Naive thymus-derived CD8-positive, alpha-beta T cell (primary cell): ENCODE measurements at regions not wholly inside any gene's neighbourhood (a gene's known extent, or its start where the extent isn't known, plus 50 kb on each side); places are given as distances from the start of the nearest gene placed in this dataset.

ENCODE experiments used
- ATAC-seq, 2 donors: fragments of 150-1000 bp; cut with Tn5 transposase in 1 of 2; sonication (Bioruptor Pico), chemical (Tn5 transposase) in 1 of 2; 1 replicate in 1 of 2; 2 replicates in 1 of 2; pipeline ENCODE4 v1.10.0; 2021; ENCODE audit warnings: mild to moderate bottlenecking in 2 of 2, moderate library complexity in 2 of 2
- POLR2A ChIA-PET: fragments of 350-600 bp; sonication (Branson Sonifier 250); formaldehyde crosslinking; loops from one replicate; lab custom pipeline; 2021; ENCODE audit warnings: antibody characterized with exemption; lab: Charles Lee
- DNase-seq, 10 donors: peaks; one replicate each; pipeline versions ENCODE4 v3.0.0 to v3.0.0-alpha.2; 2020 to 2022
- H3K27ac Mint-ChIP-seq, 10 donors: one replicate each; pipeline ENCODE4 v1.8.0; 2020 to 2022; ENCODE audit warnings: mild to moderate bottlenecking in 10 of 10, mixed read lengths in 10 of 10, moderate library complexity in 4 of 10, inconsistent platforms in 1 of 10
- H3K27me3 Mint-ChIP-seq, 5 donors: one replicate each; pipeline ENCODE4 v1.8.0; 2021 to 2022; ENCODE audit warnings: mixed read lengths in 5 of 5
- H3K36me3 Mint-ChIP-seq, 3 donors: one replicate each; pipeline ENCODE4 v1.8.0; 2020 to 2022; ENCODE audit warnings: mixed read lengths in 3 of 3, mild to moderate bottlenecking in 2 of 3, inconsistent platforms in 1 of 3
- H3K4me1 Mint-ChIP-seq, 4 donors: one replicate each; pipeline ENCODE4 v1.8.0; 2021 to 2022; ENCODE audit warnings: mixed read lengths in 4 of 4
- H3K4me3 Mint-ChIP-seq, 10 donors: one replicate each; pipeline ENCODE4 v1.8.0; 2020 to 2022; ENCODE audit warnings: mild to moderate bottlenecking in 10 of 10, mixed read lengths in 10 of 10, moderate library complexity in 6 of 10, inconsistent platforms in 1 of 10
- H3K9me3 Mint-ChIP-seq, 9 donors: one replicate each; pipeline ENCODE4 v1.8.0; 2020 to 2022; ENCODE audit warnings: mixed read lengths in 9 of 9, mild to moderate bottlenecking in 3 of 9, inconsistent platforms in 1 of 9, moderate library complexity in 1 of 9

DNA sequence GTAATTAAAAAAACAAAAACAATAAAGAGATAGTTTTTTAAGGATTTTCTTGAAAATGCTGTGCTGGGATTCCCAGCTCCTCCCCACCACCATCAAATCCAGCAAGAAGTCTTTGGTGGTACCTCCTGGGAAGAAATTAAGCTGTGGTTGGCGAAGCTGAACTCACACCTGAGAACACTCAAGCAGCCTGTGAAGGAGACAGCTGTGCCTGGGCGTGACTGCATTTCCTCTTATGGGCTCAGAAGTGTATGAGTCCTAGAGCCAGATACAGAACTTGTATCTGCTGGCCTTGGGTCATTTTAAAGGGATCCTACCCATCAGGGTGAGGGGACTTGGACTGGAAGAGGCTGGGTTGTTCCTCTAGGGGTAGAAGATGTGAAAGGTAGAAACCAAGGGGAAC is 561.2 kb upstream of the SGCD start:
- H3K27me3 Mint-ChIP-seq, result peaks cover 0 to 19% (median 7%) of the 10 kb centered on the region in 5 donors
- H3K27ac Mint-ChIP-seq, result peak overlapping the region in 3 of 10 donors; percentile 26 to 96 (median 69)
- ATAC-seq, result no peak
- POLR2A ChIA-PET, result no interaction called here
- no peak for DNase-seq
- peaks cover 0 to 5% (median 0%) of the 10 kb centered on the region in 3 donors for H3K36me3 Mint-ChIP-seq
- no peak overlapping the region for H3K4me3 Mint-ChIP-seq
- H3K4me1 Mint-ChIP-seq, result peaks cover 0 to 6% (median 3%) of the 10 kb centered on the region in 4 donors
- H3K9me3 Mint-ChIP-seq, result peaks cover 0 to 18% (median 6%) of the 10 kb centered on the region in 9 donors

DNA sequence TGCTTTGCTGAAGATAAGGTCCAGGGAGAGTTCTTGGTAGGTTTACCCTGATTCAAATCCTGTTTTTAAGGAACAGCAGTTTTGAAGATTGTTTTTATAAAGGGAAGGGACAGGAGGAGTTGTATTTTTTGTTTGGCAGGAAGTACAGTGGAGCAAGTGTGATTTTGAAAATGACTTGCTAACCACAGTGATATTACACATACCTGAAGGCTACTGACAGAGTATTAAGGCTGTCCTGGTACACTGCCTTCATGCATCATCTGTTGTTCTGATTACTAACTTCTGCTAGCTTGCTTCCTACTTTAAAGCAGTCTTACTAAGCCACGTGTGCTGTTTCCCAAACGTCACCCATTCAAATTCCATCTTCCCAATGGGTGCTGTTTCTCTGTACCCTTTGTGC is 559.5 kb upstream of the SGCD start:
- H3K27ac Mint-ChIP-seq, result peak overlapping the region in 4 of 10 donors; percentile 3 to 91 (median 16)
- H3K9me3 Mint-ChIP-seq, result peaks cover 0 to 12% (median 0%) of the 10 kb centered on the region in 9 donors
- H3K27me3 Mint-ChIP-seq, result peaks cover 0 to 19% (median 11%) of the 10 kb centered on the region in 5 donors
- POLR2A ChIA-PET, result no interaction called here
- peak overlapping the region in 1 of 10 donors; percentile 72 for H3K4me3 Mint-ChIP-seq
- ATAC-seq (no peak), DNase-seq (peak in 1 of 10 donors; percentile 19)
- H3K4me1 Mint-ChIP-seq, result peaks cover 0 to 6% (median under 1%) of the 10 kb centered on the region in 4 donors
- H3K36me3 Mint-ChIP-seq, result no peaks in the 10 kb centered on the region

DNA sequence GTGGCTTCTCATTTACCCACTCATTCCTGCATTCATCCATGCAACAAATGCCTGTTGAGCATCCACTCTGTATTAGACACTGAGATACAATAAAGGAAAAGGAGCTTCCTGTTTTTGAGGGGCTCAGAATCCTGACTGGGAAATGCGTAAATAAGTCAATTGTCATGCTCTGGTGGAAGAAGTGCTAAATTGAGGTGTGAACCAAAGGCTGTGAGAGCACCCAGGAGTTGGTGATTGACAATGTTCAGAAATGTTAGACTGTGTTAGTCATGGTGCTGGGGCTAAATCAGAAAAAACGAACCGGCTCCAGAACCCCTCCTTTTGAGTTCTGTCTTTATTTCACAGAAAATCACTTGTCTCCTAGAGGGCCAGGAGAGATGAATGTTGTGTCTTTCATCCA is 558.6 kb upstream of the SGCD start:
- peaks cover 0 to 6% (median under 1%) of the 10 kb centered on the region in 4 donors for H3K4me1 Mint-ChIP-seq
- peak overlapping the region in 1 of 10 donors; percentile 88 for H3K27ac Mint-ChIP-seq
- ATAC-seq, result no peak

DNA sequence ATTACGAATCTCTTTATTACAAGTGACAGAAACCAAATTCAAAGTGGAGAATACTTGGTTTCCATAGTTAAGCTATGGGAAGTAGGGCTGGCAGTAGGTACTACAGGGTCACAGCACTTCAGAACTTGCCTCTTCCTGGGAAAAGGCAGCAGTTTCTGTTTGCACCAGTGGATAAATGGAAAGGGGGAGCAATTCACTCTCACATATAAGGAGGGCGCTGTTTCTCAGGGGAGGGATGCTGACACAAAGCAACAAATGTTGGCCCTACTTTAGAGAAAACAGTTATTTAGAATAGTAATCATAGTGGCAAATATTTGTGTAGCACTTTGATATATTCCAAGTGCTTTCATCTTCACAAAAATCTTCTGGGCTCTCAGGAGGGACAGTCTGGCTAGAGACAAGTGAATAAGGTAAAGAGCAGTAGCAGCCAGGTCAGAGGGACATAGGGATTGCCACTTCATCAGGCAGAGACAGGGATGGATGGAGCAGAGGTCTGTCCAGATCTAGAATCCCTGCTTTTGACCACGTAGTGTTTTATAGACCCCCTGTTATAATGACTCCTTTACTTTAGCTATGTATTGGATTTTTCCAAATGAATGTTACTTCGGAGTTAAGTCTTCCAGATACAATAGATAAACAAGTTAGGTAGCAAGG is 554.8 kb upstream of the SGCD start:
- ATAC-seq, result no peak
- no peaks in the 10 kb centered on the region for H3K36me3 Mint-ChIP-seq
- peaks cover 2 to 17% (median 6%) of the 10 kb centered on the region in 5 donors for H3K27me3 Mint-ChIP-seq
- H3K4me3 Mint-ChIP-seq, result no peak overlapping the region
- H3K9me3 Mint-ChIP-seq, result no peaks in the 10 kb centered on the region
- POLR2A ChIA-PET, result no interaction called here
- no peak overlapping the region for H3K27ac Mint-ChIP-seq
- H3K4me1 Mint-ChIP-seq, result peaks cover 0 to 6% (median 2%) of the 10 kb centered on the region in 4 donors
- no peak for DNase-seq

More for the DNA sequence above, 558.6 kb upstream of the SGCD start:
- POLR2A ChIA-PET, result no interaction called here
- DNase-seq, result no peak
- Mint-ChIP-seq H3K9me3 (peaks cover 0 to 10% (median 0%) of the 10 kb centered on the region in 9 donors), H3K27me3 (peaks cover 0 to 20% (median 11%) of the 10 kb centered on the region in 5 donors), H3K4me3 (no peak overlapping the region), H3K36me3 (no peaks in the 10 kb centered on the region)

DNA sequence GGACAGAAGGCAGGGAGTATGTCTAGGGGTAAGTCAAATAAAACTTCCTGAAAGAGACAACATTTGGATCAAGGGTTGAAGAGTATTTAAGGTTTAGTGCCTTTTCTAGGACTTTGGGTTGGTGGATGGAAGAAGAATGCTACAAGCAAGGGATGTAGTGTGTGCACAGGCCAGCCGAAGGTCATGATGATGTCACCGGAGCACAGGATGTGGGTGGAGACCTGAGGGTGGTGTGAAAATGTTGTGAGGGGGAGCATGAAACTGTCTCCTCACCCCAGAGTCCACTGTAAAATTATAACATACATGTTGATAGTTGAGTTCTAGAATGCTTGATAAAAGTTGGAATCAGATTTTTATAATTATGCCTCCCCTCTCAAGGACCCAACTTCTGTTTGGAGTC is 553.3 kb upstream of the SGCD start:
- peak overlapping the region in 1 of 10 donors; percentile 27 for H3K4me3 Mint-ChIP-seq
- no peaks in the 10 kb centered on the region for H3K36me3 Mint-ChIP-seq
- H3K27ac Mint-ChIP-seq, result peak overlapping the region in 2 of 10 donors; percentile 6 to 71
- POLR2A ChIA-PET, result no interaction called here
- H3K9me3 Mint-ChIP-seq, result no peaks in the 10 kb centered on the region
- DNase-seq, result peak in 1 of 10 donors; percentile 38
- peaks cover 0 to 4% (median 2%) of the 10 kb centered on the region in 4 donors for H3K4me1 Mint-ChIP-seq
- peaks cover 0 to 14% (median 6%) of the 10 kb centered on the region in 5 donors for H3K27me3 Mint-ChIP-seq
- no peak for ATAC-seq

DNA sequence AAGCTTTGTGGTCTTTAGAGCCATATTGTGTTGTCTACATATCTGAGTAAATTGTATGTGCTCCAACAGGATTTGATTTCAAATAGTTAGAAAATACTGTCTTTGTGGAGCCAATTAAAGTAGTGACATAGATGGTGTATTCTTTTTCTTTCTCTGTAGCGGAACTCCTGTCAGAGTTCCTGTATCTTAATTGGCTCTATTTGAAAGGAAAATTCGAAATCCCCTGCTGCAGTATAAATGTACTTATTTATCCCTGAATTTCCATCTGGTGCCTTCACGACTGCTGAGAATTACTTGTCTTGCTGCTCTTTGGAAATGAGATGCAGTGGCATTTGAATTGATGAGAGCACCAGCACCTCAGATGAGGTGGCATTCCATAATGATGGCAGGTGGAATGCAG is 546.7 kb upstream of the SGCD start:
- Mint-ChIP-seq H3K4me3 (no peak overlapping the region), H3K4me1 (no peaks in the 10 kb centered on the region), H3K27ac (no peak overlapping the region), H3K27me3 (peaks cover 0 to 12% (median 4%) of the 10 kb centered on the region in 5 donors), H3K9me3 (peaks cover 0 to 6% (median 0%) of the 10 kb centered on the region in 9 donors), H3K36me3 (no peaks in the 10 kb centered on the region)
- POLR2A ChIA-PET, result no interaction called here
- DNase-seq (no peak), ATAC-seq (no peak)

DNA sequence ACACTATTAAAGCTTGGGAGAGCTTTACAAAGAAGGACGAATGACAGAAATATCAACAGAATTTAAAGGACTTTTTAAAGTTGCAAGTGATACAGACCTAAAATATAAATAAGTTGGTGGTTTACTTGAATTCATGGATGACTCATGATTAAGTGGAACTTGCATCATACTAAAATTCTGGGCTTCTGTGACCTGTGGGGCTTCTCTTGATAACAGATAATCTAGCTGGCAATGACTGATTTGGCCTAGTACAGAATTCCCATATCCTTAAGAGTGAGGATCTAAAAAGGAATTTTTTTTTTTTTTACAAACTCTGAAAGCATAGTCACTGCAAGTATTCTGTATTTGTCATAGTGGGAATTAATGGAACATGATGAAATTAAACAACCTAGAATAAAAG is 543.7 kb upstream of the SGCD start:
- POLR2A ChIA-PET, result no interaction called here
- Mint-ChIP-seq H3K9me3 (peaks cover 0 to 6% (median 0%) of the 10 kb centered on the region in 9 donors), H3K36me3 (no peaks in the 10 kb centered on the region), H3K4me1 (no peaks in the 10 kb centered on the region), H3K27me3 (peaks cover 0 to 16% (median 2%) of the 10 kb centered on the region in 5 donors), H3K27ac (no peak overlapping the region), H3K4me3 (no peak overlapping the region)
- DNase-seq, result no peak
- ATAC-seq, result no peak

DNA sequence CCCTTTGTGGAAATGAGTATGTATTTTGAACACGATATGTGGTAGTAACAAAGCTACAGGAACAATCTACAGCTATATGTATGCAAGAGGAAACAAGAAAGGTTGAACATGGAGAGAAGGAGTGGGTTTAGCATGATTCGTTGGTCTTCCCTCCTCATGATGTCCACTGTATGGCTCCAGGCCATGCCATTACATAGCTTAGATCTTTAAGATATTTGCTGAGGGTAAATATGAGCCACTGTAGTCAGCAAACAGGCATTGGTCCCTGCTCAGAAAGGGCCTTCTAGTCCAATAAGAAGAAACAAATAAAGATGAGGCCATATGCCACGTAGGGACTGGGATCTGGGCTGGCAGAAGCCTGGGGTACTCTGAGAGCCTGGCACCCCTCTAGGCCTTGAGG is 543.2 kb upstream of the SGCD start:
- no peak for DNase-seq
- ATAC-seq, result no peak
- Mint-ChIP-seq H3K36me3 (no peaks in the 10 kb centered on the region), H3K4me3 (no peak overlapping the region), H3K27ac (no peak overlapping the region), H3K9me3 (peaks cover 0 to 9% (median 0%) of the 10 kb centered on the region in 9 donors), H3K27me3 (peaks cover 1 to 19% (median 2%) of the 10 kb centered on the region in 5 donors), H3K4me1 (no peaks in the 10 kb centered on the region)
- POLR2A ChIA-PET, result no interaction called here

DNA sequence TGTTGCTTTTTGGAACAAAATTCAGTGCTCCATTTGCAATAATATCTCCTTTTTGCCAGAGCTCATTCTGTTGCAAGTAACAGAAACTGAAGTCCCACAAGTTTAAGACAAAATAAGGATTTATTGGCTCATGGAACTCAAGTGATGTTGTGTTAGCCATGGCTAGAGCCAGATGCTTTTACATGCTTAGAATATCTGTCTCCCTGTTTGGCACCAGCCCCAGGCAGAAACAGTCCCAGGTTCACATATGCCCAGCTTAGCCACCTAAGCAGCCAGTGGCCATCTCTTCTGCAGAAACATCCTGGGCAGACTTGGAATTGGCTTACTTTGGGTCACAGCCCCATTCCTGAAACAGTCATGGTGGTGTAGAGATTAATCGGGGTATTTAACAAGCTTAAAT is 540.9 kb upstream of the SGCD start:
- POLR2A ChIA-PET, result no interaction called here
- Mint-ChIP-seq H3K27me3 (peaks cover 2 to 20% (median 2%) of the 10 kb centered on the region in 5 donors), H3K4me1 (no peaks in the 10 kb centered on the region), H3K4me3 (no peak overlapping the region), H3K27ac (no peak overlapping the region), H3K9me3 (peaks cover 0 to 4% (median 2%) of the 10 kb centered on the region in 9 donors), H3K36me3 (peaks cover 0 to under 1% (median 0%) of the 10 kb centered on the region in 3 donors)
- no peak for ATAC-seq
- DNase-seq, result no peak

DNA sequence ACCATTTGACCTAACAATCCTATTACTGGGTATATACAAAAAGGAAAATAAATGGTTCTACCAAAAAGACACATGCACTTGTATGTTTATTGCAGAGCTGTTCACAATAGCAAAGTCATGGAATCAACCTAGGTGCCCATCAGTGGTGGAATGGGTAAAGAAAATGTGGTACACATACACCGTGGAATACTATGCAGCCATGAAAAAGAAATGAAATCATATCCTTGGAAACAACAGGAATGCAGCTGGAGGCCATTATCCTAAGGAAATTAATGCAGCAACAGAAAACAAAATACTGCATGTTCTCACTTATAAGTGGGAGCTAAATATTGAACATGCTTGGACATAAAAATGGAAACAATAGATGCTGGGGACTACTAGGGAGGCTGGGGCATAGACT is 534.1 kb upstream of the SGCD start:
- H3K9me3 Mint-ChIP-seq, result peaks cover 15 to 50% (median 27%) of the 10 kb centered on the region in 9 donors
- POLR2A ChIA-PET, result no interaction called here
- H3K4me3 Mint-ChIP-seq, result no peak overlapping the region
- peaks cover 0 to 16% (median 4%) of the 10 kb centered on the region in 3 donors for H3K36me3 Mint-ChIP-seq
- ATAC-seq (no peak), DNase-seq (no peak)
- no peaks in the 10 kb centered on the region for H3K4me1 Mint-ChIP-seq
- H3K27me3 Mint-ChIP-seq, result peaks cover 0 to 4% (median 2%) of the 10 kb centered on the region in 5 donors
- no peak overlapping the region for H3K27ac Mint-ChIP-seq

DNA sequence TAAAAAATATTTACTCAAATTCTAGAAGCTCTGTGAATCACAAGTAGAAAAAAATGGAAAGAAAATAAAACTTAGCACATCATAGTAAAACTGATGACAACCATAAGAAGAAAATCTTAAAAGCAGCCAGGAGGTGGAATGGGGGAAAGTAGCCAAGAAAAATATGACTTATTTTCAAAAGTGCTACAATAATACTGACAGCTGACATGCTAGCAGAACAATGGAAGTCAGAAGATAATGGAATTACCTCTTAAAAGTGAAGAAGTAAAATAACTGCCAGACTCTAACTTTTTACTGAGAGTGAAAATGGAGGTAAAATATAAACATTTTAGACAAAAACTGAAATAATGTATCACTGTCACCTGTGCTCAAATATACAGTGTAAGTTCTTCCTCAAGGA is 532.2 kb upstream of the SGCD start:
- H3K27ac Mint-ChIP-seq, result no peak overlapping the region
- DNase-seq (no peak), ATAC-seq (no peak)
- no peak overlapping the region for H3K4me3 Mint-ChIP-seq
- peaks cover 0 to 16% (median 4%) of the 10 kb centered on the region in 3 donors for H3K36me3 Mint-ChIP-seq
- POLR2A ChIA-PET, result no interaction called here
- no peaks in the 10 kb centered on the region for H3K4me1 Mint-ChIP-seq
- H3K9me3 Mint-ChIP-seq, result peaks cover 15 to 50% (median 29%) of the 10 kb centered on the region in 9 donors
- no peaks in the 10 kb centered on the region for H3K27me3 Mint-ChIP-seq

DNA sequence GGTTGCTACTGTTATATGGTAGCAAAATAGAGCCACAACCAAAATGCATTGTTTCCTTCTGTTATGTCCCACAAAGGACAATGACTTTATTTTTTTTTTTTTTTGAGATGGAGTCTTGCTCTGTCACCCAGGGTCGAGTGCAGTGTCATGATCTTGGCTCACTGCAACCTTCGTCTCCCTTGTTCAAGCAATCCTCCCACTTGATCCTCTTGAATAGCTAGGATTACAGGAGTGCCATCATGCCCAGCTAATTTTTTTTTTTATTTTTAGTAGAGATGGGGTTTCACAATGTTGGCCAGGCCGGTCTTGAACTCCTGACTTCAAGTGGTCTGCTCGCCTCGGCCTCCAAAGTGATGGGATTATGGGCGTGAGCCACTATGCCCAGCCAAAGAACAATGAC is 527.7 kb upstream of the SGCD start:
- Mint-ChIP-seq H3K27me3 (peaks cover 0 to 11% (median 2%) of the 10 kb centered on the region in 5 donors), H3K9me3 (peaks cover 6 to 20% (median 14%) of the 10 kb centered on the region in 9 donors), H3K36me3 (peaks cover 0 to 6% (median 4%) of the 10 kb centered on the region in 3 donors), H3K27ac (no peak overlapping the region), H3K4me1 (no peaks in the 10 kb centered on the region), H3K4me3 (no peak overlapping the region)
- ATAC-seq (no peak), DNase-seq (no peak)
- POLR2A ChIA-PET, result no interaction called here

DNA sequence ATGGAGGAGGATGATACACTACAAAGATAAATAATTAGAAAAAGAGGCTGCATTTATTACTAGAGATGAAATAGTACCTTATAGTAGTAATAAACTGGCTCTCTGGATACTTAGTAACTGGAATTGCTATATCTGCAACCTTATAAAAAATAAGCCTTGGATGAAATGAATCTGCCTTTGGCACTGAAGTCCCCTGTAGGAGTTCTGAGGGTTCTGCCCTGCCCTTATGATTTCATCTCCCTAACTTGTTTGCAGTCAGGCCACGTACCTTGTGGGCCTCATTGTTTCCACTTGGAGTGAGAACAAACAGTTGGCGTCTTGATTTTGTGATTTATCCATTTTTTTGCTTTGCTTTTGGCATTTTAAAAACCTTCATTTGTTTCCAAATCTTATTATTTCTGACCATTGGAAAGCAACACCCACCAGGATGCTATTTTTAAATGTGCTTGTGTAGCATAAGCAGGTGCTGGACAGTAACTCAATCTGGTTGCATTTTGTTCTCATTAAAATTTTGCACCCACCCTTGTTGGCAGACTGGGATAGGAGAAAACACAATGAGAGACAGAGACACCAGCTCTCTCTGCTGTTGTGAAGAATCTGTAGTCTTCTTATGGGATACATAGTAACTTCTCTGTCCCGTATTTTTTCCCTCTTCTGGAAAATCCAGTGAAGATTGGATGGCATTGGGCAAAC is 518.9 kb upstream of the SGCD start:
- H3K36me3 Mint-ChIP-seq, result no peaks in the 10 kb centered on the region
- no peaks in the 10 kb centered on the region for H3K9me3 Mint-ChIP-seq
- H3K4me3 Mint-ChIP-seq, result no peak overlapping the region
- DNase-seq, result no peak
- H3K27me3 Mint-ChIP-seq, result peaks cover 0 to 8% (median 2%) of the 10 kb centered on the region in 5 donors
- no peak overlapping the region for H3K27ac Mint-ChIP-seq
- ATAC-seq, result no peak
- no peaks in the 10 kb centered on the region for H3K4me1 Mint-ChIP-seq
- POLR2A ChIA-PET, result no interaction called here
